ENCODE measurements at regions not wholly inside any gene's neighbourhood (a gene's known extent, or its start where the extent isn't known, plus 50 kb on each side); places are given as distances from the start of the nearest gene placed in this dataset.
"Not testable (repeated sequence)": the region's sequence is repeated elsewhere in the genome, so short reads cannot be mapped to it uniquely, and the experiment has no call there.

GRCh38 chr1:198408716-198409115 is 131.8 kb downstream of the ATP6V1G3 start:
- no peak for DNase-seq

DNA sequence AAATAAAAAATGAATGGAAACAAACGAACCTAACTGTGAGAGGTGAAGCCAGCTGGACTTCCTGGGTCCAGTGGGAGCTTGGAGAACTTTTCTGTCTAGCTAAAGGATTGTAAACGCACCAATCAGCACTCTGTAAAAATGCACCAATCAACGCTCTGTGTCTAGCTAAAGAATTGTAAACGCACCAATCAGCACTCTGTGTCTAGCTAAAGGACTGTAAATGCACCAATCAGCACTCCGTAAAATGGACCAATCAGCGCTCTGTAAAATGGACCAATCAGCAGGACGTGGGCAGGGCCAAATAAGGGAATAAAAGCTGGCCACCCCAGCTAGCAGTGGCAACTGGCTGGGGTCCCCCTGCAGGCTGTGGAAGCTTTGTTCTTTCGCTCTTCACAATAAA is 135.8 kb downstream of the ATP6V1G3 start:
- not testable (repeated sequence) for DNase-seq

- no peak for DNase-seq
These were observed 140.4 kb downstream of the ATP6V1G3 start for GRCh38 chr1:198400063-198400462.

- DNase-seq = no peak
These were observed 141.0 kb downstream of the ATP6V1G3 start for GRCh38 chr1:198399452-198399851.

DNA sequence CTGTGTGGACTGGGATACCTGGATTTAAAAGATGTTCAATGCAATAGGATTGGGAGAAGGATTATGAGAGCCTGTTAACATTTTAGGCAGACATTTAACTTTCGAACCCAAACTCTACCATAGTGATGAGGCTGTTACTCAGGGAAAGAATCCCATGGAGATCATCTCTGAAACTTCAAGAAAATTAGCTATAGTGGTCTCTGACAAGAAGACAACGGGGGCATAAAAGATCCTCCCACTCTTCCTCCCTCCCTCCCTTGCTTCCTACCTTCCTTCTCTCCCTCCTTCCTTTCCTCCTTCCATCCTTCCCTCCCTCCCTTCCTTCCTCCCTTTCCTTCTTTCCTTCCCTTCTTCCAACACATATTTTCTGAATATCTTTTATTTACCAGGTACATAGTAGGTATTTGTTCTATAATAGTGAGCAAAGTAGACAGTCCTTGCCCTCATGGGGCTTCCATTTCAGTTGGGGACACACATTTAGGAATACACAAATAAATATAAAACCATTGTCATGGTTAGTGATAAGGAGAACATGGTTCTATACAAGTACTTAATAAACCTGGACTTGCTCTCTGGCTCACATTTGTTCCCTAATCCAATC is 143.2 kb downstream of the ATP6V1G3 start:
- no peak for DNase-seq

GRCh38 chr1:198391393-198392020 is 149.0 kb downstream of the ATP6V1G3 start:
- no peak for DNase-seq

DNA sequence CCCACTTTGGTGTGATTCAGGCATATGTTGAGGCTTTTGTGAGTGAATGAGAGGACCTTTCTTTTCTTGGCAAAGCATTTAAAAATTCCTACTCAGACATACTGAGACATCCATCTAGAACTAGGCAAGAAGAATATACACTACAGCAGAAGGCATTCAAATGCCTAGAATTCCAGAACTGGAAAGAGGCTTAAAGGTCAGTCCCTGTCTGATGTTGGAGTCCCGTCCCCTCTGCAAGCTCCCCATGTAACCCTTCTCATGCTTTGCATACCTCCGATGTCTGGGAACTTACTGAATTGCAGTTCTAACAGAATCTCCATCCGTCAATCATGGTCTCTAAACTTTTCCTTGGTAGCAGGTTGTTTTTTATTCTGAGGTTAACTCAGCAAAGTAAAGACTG is 152.9 kb downstream of the ATP6V1G3 start:
- DNase-seq = no peak

DNA sequence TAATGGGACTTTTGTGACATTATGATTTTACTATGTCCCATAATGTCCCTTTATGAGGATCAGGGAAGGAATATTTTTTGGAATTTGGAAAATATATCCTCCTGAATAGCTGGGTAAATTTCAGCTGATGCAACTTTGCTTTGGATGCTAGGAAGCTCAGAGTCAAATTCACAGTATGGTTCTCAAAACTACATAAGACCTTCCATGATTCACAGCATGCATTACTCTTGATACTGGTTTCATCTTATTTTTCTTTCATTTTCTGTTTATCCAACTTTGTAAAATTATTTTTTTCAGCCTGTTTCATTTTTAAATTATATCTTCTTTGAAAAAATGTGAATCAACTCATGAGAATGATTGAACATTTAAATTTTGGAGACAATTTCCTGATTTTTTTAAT is 160.2 kb downstream of the ATP6V1G3 start:
- no peak for DNase-seq

DNA sequence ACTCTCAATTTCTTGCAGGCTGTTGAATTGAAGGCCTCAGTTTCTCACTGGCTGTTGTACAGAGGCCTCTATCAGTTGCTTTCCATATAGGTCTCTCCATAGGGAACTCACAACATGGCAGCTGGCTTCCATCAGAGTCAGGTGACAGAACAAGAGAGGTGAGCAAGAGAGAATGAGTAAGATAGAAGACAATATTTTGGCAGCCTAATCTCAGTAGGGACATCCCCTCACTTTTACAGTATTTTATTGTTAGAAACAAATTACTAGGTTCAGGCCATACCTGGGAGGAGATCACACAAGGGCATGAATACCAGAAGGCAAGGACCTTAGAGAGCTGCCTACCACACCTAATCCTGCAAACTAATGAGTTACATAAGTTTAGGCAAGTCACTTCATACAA is 162.8 kb downstream of the ATP6V1G3 start:
- DNase-seq = no peak

DNA sequence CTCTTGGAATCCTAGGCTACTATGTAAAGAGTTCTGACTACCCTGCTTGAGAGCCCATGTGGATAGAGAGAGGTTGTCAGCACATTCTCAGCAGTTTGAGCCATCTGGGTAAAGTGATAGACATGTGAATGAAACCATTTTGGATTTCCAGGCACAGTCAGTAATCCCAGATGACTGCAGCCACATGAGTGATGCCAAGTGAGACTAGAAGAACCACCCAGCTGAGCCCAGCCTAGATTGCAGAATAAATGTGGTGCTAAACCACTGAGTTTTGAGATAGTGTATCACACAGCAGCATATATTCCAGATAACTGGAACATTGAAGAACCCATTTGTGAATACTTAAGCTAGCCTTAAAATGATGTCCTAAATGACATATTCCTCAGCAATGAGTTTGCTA is 166.2 kb downstream of the ATP6V1G3 start:
- DNase-seq = no peak

- DNase-seq = no peak
These were observed 167.1 kb downstream of the ATP6V1G3 start for GRCh38 chr1:198373376-198373775.
